ENCODE measurements at regions not wholly inside any gene's neighbourhood (a gene's known extent, or its start where the extent isn't known, plus 50 kb on each side); places are given as distances from the start of the nearest gene placed in this dataset.
"Not testable (repeated sequence)": the region's sequence is repeated elsewhere in the genome, so short reads cannot be mapped to it uniquely, and the experiment has no call there.

DNA sequence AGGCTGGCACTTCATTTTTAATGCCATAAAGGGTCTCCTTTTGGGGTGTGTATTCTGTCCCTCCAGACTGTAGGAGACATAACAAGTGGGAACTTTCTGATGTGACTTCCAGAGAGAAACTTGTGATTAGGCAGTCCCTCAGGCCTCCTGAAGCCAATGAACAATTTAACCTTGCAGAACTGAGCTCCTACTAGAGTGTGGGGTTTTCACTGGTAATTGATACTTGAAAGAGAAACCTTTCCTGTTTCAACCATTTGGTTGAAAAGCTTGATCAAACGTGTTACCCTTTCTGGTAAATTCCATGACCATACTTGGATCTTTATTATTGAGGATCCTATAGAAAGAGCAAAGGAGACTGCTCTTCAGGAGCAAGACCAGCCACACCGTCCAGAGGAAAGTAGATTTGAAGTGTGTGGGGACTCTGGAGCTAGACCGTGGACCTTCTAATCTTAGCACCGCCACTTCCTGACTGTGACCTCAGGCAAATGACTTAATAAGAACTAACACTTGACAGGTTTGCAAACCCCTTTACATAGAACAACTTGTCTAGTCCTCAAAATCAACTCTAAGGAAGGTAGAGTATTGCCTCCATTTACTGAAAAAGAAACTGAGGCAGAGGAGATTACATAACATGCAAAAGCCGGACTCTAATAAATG, 69.9 kb upstream of the GDNF start:
- DNase-seq = not testable (repeated sequence)

- DNase-seq = no peak
Observed at GRCh38 chr5:37906416-37906815, 66.6 kb upstream of the GDNF start.

DNA sequence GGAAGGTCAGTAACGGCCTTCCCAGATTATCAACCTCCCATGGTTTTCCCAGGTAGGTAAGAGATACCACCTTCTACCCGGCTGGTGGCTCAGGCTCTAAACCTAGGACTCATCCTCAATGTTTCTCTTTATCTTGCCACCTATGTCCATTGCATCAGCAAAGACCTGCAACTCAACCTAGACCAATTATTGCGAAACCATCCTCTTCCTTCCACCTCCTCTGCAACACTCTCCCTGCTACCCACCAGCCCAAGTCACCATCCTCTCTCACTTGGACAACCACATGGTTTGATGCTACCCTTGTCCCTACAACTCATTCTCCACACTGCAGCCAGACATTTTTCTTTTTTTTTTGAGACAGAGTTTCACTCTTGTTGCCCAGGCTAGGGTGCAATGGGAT, 65.4 kb upstream of the GDNF start:
- no peak for DNase-seq

DNA sequence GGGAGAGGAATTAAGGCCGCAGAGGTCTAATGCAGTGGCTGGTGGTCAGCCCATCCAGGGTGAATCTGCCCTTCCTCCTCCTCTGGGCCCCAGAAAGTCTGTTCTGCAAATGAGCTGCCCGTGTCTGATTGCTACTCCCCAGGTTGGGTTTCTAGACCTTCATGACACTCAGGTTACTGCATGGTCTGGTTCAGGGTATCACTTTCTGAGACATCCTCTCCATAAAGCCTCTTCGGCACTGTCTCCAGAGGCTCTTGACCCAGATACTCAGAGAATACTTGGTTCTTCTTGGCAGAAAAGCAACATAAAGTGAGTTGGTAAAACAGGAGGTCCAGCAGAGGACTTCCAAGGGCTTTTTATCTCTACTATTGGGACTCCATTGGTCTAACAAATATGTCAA, 62.5 kb upstream of the GDNF start:
- DNase-seq = no peak

- DNase-seq = peak in 2 of 14 donors; percentile 0 to 1
Observed at GRCh38 chr5:37900692-37901091, 60.9 kb upstream of the GDNF start.

DNA sequence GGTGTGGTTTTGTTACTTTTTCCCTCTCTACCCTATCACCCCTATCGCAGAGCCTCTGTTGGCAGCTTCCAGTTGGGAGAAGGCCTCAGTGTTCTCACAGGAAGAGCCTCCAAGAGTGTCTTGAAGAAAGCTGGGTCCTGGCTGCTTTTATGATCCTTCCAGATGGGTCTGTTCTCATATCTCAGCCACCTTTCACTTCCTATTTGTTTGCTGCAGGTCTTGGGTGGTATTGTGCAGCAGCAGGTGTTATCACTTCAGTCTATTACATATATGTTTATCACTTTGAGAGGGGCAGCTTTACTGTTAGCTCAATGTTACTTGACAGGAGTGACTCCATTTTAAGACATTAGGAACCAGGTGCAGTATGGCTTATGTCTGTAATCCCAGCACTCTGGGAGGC, 59.2 kb upstream of the GDNF start:
- DNase-seq = no peak

- no peak for DNase-seq
Observed at GRCh38 chr5:37896159-37896558, 56.3 kb upstream of the GDNF start.

DNA sequence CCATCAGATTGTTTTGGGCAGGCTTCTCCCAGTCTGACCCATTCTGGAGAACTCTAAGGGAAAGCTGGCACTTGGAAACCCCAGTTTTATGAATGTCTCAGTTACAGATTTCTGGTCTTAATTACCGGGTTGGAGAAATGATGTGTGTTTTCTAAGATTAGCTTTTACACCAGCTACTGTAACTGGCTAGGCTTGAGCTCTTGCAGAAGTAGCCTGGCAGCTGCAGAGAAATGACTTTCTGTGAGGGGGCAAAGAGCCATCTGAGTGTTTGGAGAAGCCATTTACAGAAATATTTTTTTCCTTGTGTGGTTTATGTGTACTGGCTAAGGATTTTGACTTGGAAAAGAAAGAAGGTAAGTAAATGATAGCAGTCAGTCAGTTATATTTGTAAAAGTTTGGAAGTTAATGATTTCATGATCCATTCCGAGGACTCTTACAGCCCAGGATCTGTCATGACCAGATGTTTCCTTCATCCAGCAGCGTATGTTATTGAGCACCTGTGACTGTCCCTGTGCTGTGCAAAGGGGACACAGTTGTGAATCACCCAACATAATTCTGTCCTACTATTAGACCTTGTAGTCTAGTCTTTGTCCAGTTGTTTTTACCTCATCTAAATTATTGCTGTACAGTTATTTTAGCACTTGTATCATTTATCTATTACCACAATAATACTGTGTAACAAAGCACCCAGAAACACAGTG, 53.7 kb upstream of the GDNF start:
- DNase-seq = no peak

DNA sequence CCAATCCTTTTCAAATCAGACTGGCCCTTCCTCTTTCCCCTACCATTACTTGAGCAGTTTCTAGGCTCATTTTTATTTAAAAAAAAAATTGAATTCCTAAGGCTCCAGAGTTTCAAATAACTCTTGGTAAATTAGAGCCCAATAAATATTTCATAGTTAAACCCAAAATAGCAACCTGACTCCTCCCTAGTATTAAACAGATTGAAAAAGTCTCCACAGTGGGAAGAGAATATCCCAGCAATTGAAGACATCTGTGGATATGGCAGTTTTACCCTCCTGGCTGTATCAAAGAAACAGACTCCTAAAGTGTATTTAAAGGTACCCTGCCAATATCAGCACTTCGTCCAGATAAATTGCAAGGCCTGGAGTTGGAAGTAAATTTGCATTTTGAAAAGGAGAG, 52.7 kb upstream of the GDNF start:
- DNase-seq = no peak

DNA sequence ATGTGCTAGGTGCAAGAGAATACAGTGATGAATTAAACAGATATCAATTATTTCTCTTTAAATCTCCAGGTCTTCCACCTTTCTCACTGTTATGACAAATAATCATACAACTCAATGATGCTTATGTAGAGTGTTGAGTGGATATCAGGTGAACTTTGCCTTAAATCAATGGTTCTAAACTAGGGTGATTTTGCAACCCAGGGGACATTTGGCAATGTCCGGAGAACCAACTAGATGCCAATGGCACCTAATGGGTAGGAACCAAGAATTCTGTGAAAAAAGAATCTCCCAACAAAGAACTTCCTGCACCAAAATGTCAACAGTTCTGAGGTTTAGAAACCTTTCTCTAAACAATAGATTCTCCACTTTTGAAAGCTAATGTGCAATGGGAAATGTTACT, 52.0 kb upstream of the GDNF start:
- DNase-seq = no peak

GRCh38 chr5:37889612-37890317, 49.9 kb upstream of the GDNF start:
- DNase-seq = no peak
